GM23338 (cell line): ENCODE measurements at regions not wholly inside any gene's neighbourhood (a gene's known extent, or its start where the extent isn't known, plus 50 kb on each side); places are given as distances from the start of the nearest gene placed in this dataset.

Experiments used
- CREB1 ChIP-seq: fragments of 250-450 bp; sonication (Bioruptor Pico); IDR thresholded peaks from 2 replicates; pipeline ENCODE4 v1.5.0; 2020; ENCODE audit warnings: low read depth, mild to moderate bottlenecking, moderate library complexity
- CTCF ChIP-seq, 2 experiments: fragments of 200-600 bp in 1 of 2; sonication (generic) in 1 of 2; conservative IDR thresholded peaks; 2 replicates each; pipeline versions ENCODE4 v1.5.1 to v1.6.1; 2016 to 2017; ENCODE audit warnings: antibody characterized with exemption in 2 of 2, low read depth in 2 of 2, mild to moderate bottlenecking in 2 of 2, moderate library complexity in 1 of 2
- EZH2 ChIP-seq: fragments of 200-600 bp; sonication (generic); IDR thresholded peaks from one replicate; pipeline ENCODE4 v1.8.0; 2017; ENCODE audit warnings: antibody characterized with exemption, mild to moderate bottlenecking, low read depth; ENCODE audit not compliant: unreplicated experiment
- EZH2phosphoT487 ChIP-seq: fragments of 200-600 bp; sonication (generic); IDR thresholded peaks from one replicate; pipeline ENCODE4 v1.8.1; 2018; ENCODE audit warnings: antibody characterized with exemption; ENCODE audit not compliant: unreplicated experiment
- JUNB ChIP-seq: IDR thresholded peaks from one replicate; pipeline ENCODE4 v1.6.1; 2016; ENCODE audit warnings: antibody characterized with exemption; ENCODE audit not compliant: unreplicated experiment
- POLR2AphosphoS5 ChIP-seq: IDR thresholded peaks from 2 replicates; pipeline ENCODE4 v1.6.1; 2016; ENCODE audit warnings: antibody characterized with exemption, low read depth
- REST ChIP-seq: IDR thresholded peaks from one replicate; pipeline ENCODE4 v1.6.1; 2018; ENCODE audit warnings: antibody characterized with exemption; ENCODE audit not compliant: unreplicated experiment
- ZNF331 ChIP-seq: fragments of 250-450 bp; sonication (Bioruptor Pico); IDR thresholded peaks from 2 replicates; pipeline ENCODE4 v1.5.0; 2020; ENCODE audit warnings: low read depth, mild to moderate bottlenecking, moderate library complexity

- TF ChIP-seq CTCF (conservative IDR thresholded peaks at IDR 0.05; ENCODE audit: low read depth in 2 of 2), result no peak
- no peak for TF ChIP-seq CREB1
- no peak for TF ChIP-seq EZH2
- TF ChIP-seq POLR2AphosphoS5, result no peak
- no peak for TF ChIP-seq EZH2phosphoT487
- TF ChIP-seq ZNF331 (CRISPR knock-in tag), result no peak
- TF ChIP-seq JUNB, result no peak
- TF ChIP-seq REST, result no peak
These were observed 296.7 kb downstream of the SAMD5 start for GRCh38 chr6:147805155-147805554.
